Cardiac muscle cell (in vitro differentiated cells and primary cell): ENCODE measurements at regions not wholly inside any gene's neighbourhood (a gene's known extent, or its start where the extent isn't known, plus 50 kb on each side); places are given as distances from the start of the nearest gene placed in this dataset.
"Not testable (repeated sequence)": the region's sequence is repeated elsewhere in the genome, so short reads cannot be mapped to it uniquely, and the experiment has no call there.

ENCODE experiments used
- DNase-seq, 2 donors: peaks; one replicate each; pipeline versions ENCODE4 v3.0.0 to v3.0.0-alpha.2; 2010 to 2017; ENCODE audit warnings: low read depth in 1 of 2, low spot score in 1 of 2
- H3K27ac ChIP-seq: fragments of 200-600 bp; sonication (generic); 2 replicates; pipeline ENCODE4 v1.5.1; 2016
- H3K27me3 ChIP-seq: fragments of 200-600 bp; sonication (generic); 2 replicates; pipeline ENCODE4 v1.6.0; 2016; ENCODE audit warnings: control low read depth
- H3K36me3 ChIP-seq: fragments of 200-600 bp; sonication (generic); 2 replicates; pipeline ENCODE4 v1.5.1; 2016; ENCODE audit warnings: control low read depth
- H3K4me1 ChIP-seq: fragments of 200-600 bp; sonication (generic); 2 replicates; pipeline ENCODE4 v1.8.1; 2017; ENCODE audit warnings: low read depth, mild to moderate bottlenecking, mixed run types
- H3K4me3 ChIP-seq: fragments of 200-600 bp; sonication (generic); 2 replicates; pipeline ENCODE4 v1.5.1; 2016; ENCODE audit warnings: mild to moderate bottlenecking
- H3K9me3 ChIP-seq: fragments of 200-600 bp; sonication (generic); 2 replicates; pipeline ENCODE4 v1.5.1; 2017; ENCODE audit warnings: low read depth, mild to moderate bottlenecking, control low read depth
- CTCF ChIP-seq: IDR thresholded peaks from 2 replicates; pipeline ENCODE4 v1.5.1; 2012; ENCODE audit warnings: low read depth, mild to moderate bottlenecking, low read length

GRCh38 chr3:3991598-3991997 is 192.4 kb downstream of the LRRN1 start:
- DNase-seq: no peak
- TF ChIP-seq CTCF: no peak
- H3K4me1 ChIP-seq: no peaks in the 10 kb centered on the region

GRCh38 chr3:3992312-3992874 is 193.2 kb downstream of the LRRN1 start:
- DNase-seq: no peak
- Histone ChIP-seq H3K4me1 (no peaks in the 10 kb centered on the region), H3K9me3 (no peaks in the 10 kb centered on the region)

More at GRCh38 chr3:3991598-3991997, 192.4 kb downstream of the LRRN1 start:
- Histone ChIP-seq H3K4me3 (no peak overlapping the region), H3K9me3 (no peaks in the 10 kb centered on the region), H3K27me3 (peaks cover 7% of the 10 kb centered on the region), H3K36me3 (no peaks in the 10 kb centered on the region), H3K27ac (no peak overlapping the region)

GRCh38 chr3:3998140-3998922 is 199.1 kb downstream of the LRRN1 start:
- Histone ChIP-seq H3K27me3 (no peaks in the 10 kb centered on the region), H3K4me3 (no peak overlapping the region), H3K4me1 (no peaks in the 10 kb centered on the region), H3K36me3 (no peaks in the 10 kb centered on the region), H3K27ac (no peak overlapping the region), H3K9me3 (no peaks in the 10 kb centered on the region)
- peak; percentile 16 for TF ChIP-seq CTCF
- peak; percentile 7 to 36 for DNase-seq

More at GRCh38 chr3:3992312-3992874, 193.2 kb downstream of the LRRN1 start:
- Histone ChIP-seq H3K4me3 (no peak overlapping the region), H3K27ac (no peak overlapping the region), H3K27me3 (peaks cover 5% of the 10 kb centered on the region), H3K36me3 (no peaks in the 10 kb centered on the region)
- TF ChIP-seq CTCF: no peak

GRCh38 chr3:3999340-3999739 is 200.1 kb downstream of the LRRN1 start:
- DNase-seq, H3K27ac ChIP-seq, H3K36me3 ChIP-seq, H3K4me1 ChIP-seq, H3K27me3 ChIP-seq, H3K9me3 ChIP-seq, H3K4me3 ChIP-seq: not testable (repeated sequence)

GRCh38 chr3:4001976-4002375 is 202.7 kb downstream of the LRRN1 start:
- H3K36me3 ChIP-seq: no peaks in the 10 kb centered on the region
- H3K4me3 ChIP-seq: no peak overlapping the region
- no peak for TF ChIP-seq CTCF
- no peaks in the 10 kb centered on the region for H3K4me1 ChIP-seq
- H3K27ac ChIP-seq: no peak overlapping the region
- no peaks in the 10 kb centered on the region for H3K9me3 ChIP-seq
- no peak for DNase-seq
- H3K27me3 ChIP-seq: no peaks in the 10 kb centered on the region

GRCh38 chr3:4006288-4006687 is 207.1 kb downstream of the LRRN1 start:
- Histone ChIP-seq H3K27me3 (no peaks in the 10 kb centered on the region), H3K27ac (no peak overlapping the region), H3K4me3 (no peak overlapping the region), H3K4me1 (no peaks in the 10 kb centered on the region), H3K36me3 (no peaks in the 10 kb centered on the region), H3K9me3 (no peaks in the 10 kb centered on the region)
- TF ChIP-seq CTCF: no peak
- DNase-seq: no peak
